ENCODE measurements at regions not wholly inside any gene's neighbourhood (a gene's known extent, or its start where the extent isn't known, plus 50 kb on each side); places are given as distances from the start of the nearest gene placed in this dataset.

DNA sequence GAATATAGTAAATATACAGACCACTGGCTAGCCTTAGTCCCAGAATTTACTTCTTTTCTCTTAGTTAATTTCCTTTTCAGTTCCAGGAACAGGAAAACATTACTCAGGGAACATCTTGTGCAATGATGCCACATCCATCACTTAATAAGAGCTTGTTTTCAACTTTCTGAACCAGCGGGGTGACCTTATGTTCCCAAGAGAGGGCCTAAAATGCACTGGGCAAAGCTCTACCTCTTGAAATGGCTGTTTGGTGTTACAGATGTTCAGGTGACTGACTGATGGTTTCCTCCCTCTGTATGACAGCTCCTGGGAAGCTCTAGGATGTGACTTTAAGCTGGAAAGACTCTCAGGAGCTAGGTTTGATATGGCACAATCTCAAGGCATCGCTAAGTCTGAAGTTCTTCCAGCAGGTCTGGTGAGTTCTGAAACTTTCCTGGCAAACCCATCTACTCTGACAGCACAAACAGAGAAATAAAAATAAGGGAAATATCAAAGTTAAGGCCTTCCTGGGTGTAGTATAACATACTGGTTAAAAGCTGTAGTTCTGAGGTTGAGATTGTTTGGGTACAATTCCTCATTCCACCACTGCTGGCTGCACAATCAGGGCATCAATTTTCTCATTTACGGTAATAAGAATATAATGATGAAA is 98.6 kb downstream of the ZIC1 start:
- SMC1A ChIA-PET (ENCODE audit: uncharacterized antibody, unreplicated experiment) = interaction anchor here (1.0 kb wide), 1 partner anchor 11 kb away, joined by 4 read pairs; no protein-coding TSS in a partner anchor
- POLR2A ChIA-PET = no interaction called here
- Histone ChIP-seq H3K9ac (ENCODE audit: control insufficient read depth, insufficient read depth, low read length) (no peak overlapping the region), H2AFZ (ENCODE audit: control insufficient read depth, low read depth, low read length) (no peak overlapping the region), H3K9me3 (replicated peaks; ENCODE audit: control insufficient read depth, insufficient read depth, low read length) (no peaks in the 10 kb centered on the region), H3K79me2 (ENCODE audit: control insufficient read depth, insufficient read depth, low read length) (no peaks in the 10 kb centered on the region), H3K4me2 (ENCODE audit: control insufficient read depth, insufficient read depth) (no peak overlapping the region), H3K4me1 (ENCODE audit: control insufficient read depth, insufficient read depth, low read length) (no peaks in the 10 kb centered on the region), H3K27me3 (replicated peaks in 1 of 2; ENCODE audit: control insufficient read depth in 2 of 2, insufficient read depth in 2 of 2, low read length in 1 of 2) (no peaks in the 10 kb centered on the region), H3K36me3 (ENCODE audit: control insufficient read depth in 2 of 2, insufficient read depth in 2 of 2, low read length in 1 of 2) (no peaks in the 10 kb centered on the region), H3K4me3 (no peak overlapping the region), H4K20me1 (ENCODE audit: control insufficient read depth, insufficient read depth) (no peaks in the 10 kb centered on the region), H3K27ac (ENCODE audit: control insufficient read depth, insufficient read depth) (no peak overlapping the region)
- DNase-seq (ENCODE audit: low read depth, low spot score) = no peak
- in situ Hi-C loops (cut with MboI) (no loop called here), intact Hi-C loops (cut with micrococcal nuclease; ENCODE audit: unreplicated experiment) (no loop called here)
- no TSS peak for BruUV-seq (replicated peaks)
- no peak for ATAC-seq
- no peak for FAIRE-seq
- TF ChIP-seq SUPT20H (IDR thresholded peaks at IDR 0.05; ENCODE audit: borderline replicate concordance, control insufficient read depth, low read depth, low read length) = no peak
- no peak for TF ChIP-seq GABPA (IDR thresholded peaks at IDR 0.05; ENCODE audit: low read depth)
- TF ChIP-seq, protein P1, sequence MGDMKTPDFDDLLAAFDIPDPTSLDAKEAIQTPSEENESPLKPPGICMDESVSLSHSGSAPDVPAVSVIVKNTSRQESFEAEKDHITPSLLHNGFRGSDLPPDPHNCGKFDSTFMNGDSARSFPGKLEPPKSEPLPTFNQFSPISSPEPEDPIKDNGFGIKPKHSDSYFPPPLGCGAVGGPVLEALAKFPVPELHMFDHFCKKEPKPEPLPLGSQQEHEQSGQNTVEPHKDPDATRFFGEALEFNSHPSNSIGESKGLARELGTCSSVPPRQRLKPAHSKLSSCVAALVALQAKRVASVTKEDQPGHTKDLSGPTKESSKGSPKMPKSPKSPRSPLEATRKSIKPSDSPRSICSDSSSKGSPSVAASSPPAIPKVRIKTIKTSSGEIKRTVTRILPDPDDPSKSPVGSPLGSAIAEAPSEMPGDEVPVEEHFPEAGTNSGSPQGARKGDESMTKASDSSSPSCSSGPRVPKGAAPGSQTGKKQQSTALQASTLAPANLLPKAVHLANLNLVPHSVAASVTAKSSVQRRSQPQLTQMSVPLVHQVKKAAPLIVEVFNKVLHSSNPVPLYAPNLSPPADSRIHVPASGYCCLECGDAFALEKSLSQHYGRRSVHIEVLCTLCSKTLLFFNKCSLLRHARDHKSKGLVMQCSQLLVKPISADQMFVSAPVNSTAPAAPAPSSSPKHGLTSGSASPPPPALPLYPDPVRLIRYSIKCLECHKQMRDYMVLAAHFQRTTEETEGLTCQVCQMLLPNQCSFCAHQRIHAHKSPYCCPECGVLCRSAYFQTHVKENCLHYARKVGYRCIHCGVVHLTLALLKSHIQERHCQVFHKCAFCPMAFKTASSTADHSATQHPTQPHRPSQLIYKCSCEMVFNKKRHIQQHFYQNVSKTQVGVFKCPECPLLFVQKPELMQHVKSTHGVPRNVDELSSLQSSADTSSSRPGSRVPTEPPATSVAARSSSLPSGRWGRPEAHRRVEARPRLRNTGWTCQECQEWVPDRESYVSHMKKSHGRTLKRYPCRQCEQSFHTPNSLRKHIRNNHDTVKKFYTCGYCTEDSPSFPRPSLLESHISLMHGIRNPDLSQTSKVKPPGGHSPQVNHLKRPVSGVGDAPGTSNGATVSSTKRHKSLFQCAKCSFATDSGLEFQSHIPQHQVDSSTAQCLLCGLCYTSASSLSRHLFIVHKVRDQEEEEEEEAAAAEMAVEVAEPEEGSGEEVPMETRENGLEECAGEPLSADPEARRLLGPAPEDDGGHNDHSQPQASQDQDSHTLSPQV (IDR thresholded peaks at IDR 0.05) = no peak
- no peak for TF ChIP-seq MEF2A (IDR thresholded peaks at IDR 0.05; ENCODE audit: insufficient read depth, low read depth, low read length)
- no peak for TF ChIP-seq SREBF1 (IDR thresholded peaks at IDR 0.05; ENCODE audit: low read length)
- RAD21 ChIA-PET (ENCODE audit: unreplicated experiment) = interaction anchor here (0.6 kb wide), 1 partner anchor 31 kb away, joined by 5 read pairs; no protein-coding TSS in a partner anchor
- 35% methylated on average over 3 of the region's 3 CpGs for WGBS (ENCODE audit: insufficient coverage, insufficient replicate concordance, low lambda C conversion rate, missing lambda C conversion rate)
- CTCF ChIA-PET = no interaction called here
